Panc1 (cell line): ENCODE measurements at regions not wholly inside any gene's neighbourhood (a gene's known extent, or its start where the extent isn't known, plus 50 kb on each side); places are given as distances from the start of the nearest gene placed in this dataset.

Source experiments
- CTCF ChIP-seq: fragments of 450-650 bp; IDR thresholded peaks from 2 replicates; pipeline ENCODE4 v1.5.1; 2017; ENCODE audit warnings: mild to moderate bottlenecking
- POLR2AphosphoS5 ChIP-seq: IDR thresholded peaks from 2 replicates; pipeline ENCODE4 v1.6.1; 2012; ENCODE audit warnings: mild to moderate bottlenecking, low read depth, low read length, moderate library complexity
- TCF7L2 ChIP-seq: IDR thresholded peaks from 2 replicates; pipeline ENCODE4 v1.6.1; 2011; ENCODE audit warnings: mild to moderate bottlenecking, low read depth, low read length, inconsistent platforms

DNA sequence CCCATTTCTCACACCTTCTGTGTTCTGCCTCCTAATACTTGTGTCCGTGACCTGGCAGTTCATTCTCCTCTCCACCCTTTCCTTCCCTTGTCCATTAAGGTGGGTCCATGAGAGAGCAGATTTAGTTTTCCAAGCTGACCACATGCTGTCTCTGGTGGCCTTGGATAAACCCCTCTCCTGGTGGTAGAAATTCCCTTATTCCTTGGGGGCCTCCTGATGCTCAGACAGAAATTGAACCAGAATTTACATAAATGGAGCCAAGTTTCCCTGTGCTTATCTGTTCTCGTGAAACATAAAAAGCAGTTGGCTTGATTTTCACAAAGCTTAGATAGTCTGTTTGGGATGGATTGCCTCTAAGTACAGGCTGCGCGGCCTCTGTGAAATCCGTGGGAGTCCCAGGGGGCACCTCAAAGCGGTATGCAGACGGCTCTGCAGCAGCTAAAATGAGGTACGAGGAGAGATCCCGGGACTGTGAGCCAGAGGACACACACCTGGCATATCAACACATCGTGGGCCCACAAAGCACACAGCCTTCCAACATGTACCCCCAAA lies 101.0 kb upstream of the NMNAT3 start:
- TF ChIP-seq CTCF (no peak), POLR2AphosphoS5 (no peak), TCF7L2 (no peak)
